ENCODE measurements at regions not wholly inside any gene's neighbourhood (a gene's known extent, or its start where the extent isn't known, plus 50 kb on each side); places are given as distances from the start of the nearest gene placed in this dataset.

DNA sequence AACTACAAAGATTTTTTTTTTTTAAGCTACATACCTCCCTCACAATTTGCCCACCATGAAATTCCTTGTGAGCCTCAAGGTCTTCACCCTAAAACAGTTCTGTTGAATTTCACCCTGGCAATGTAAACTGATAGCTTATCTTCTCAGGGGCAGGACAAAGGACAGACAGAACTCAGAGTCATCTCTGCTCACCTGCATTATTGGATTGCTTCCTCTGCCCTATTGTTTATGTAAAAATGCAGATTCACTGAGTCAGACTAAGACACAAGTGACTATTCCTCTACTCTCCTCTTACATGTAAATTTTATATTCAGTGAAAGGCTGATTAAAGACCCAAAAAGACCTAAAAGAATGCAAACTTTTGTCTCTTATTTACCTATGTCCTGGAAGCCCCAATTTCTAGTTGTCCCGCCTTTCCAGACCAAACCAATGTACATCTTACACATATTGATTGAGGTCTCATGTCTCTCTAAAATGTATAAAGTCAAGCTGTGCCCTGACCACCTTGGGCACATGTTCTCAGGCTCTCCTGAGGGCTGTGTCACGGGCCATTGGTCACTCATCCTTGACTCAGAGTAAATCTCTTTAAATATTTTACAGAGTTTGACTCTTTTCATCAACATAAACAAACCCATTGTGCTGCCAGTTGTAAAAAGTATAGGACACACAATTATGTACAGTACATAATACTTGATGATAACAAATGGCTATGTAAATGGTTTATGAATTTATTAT, 440.2 kb downstream of the HTR7 start:
- no peak for TF ChIP-seq CTCF (IDR thresholded peaks at IDR 0.05)
- no peak for TF ChIP-seq POLR2A (IDR thresholded peaks at IDR 0.05)

All from adrenal gland (tissue), 5 donors.